Subcutaneous abdominal adipose tissue (tissue), 5 donors: ENCODE measurements at regions not wholly inside any gene's neighbourhood (a gene's known extent, or its start where the extent isn't known, plus 50 kb on each side); places are given as distances from the start of the nearest gene placed in this dataset.
A peak's percentile ranks its signal among the peaks of the same experiment; 100 is the strongest.

Source experiments
- H3K27ac ChIP-seq: one replicate; pipeline ENCODE4 v1.7.0; 2013; ENCODE audit warnings: low read depth, mild to moderate bottlenecking, inconsistent platforms, low read length, moderate library complexity
- H3K27me3 ChIP-seq, 5 donors: one replicate each; pipeline ENCODE4 v1.7.0; 2013; ENCODE audit warnings: low read length in 5 of 5, inconsistent platforms in 1 of 5; ENCODE audit not compliant: control insufficient read depth in 5 of 5, insufficient read depth in 4 of 5
- H3K36me3 ChIP-seq, 5 donors: one replicate each; pipeline ENCODE4 v1.7.0; 2013; ENCODE audit warnings: low read length in 5 of 5; ENCODE audit not compliant: control insufficient read depth in 5 of 5, insufficient read depth in 5 of 5
- H3K4me1 ChIP-seq, 5 donors: one replicate each; pipeline ENCODE4 v1.7.0; 2013; ENCODE audit warnings: low read length in 5 of 5, mild to moderate bottlenecking in 3 of 5, moderate library complexity in 1 of 5; ENCODE audit not compliant: control insufficient read depth in 5 of 5, insufficient read depth in 5 of 5
- H3K4me3 ChIP-seq, 5 donors: one replicate each; pipeline ENCODE4 v1.7.0; 2013; ENCODE audit warnings: low read length in 5 of 5, low read depth in 1 of 5
- H3K9ac ChIP-seq, 5 donors: one replicate each; pipeline ENCODE4 v1.7.0; 2013; ENCODE audit warnings: low read length in 5 of 5, mild to moderate bottlenecking in 4 of 5, moderate library complexity in 3 of 5
- H3K9me3 ChIP-seq, 5 donors: one replicate each; pipeline ENCODE4 v1.7.0; 2013; ENCODE audit warnings: low read length in 5 of 5; ENCODE audit not compliant: control insufficient read depth in 5 of 5
- donor health status: healthy.
- donor health status: healthy.
- donor health status: healthy.
- donor health status: healthy.
- donor health status: healthy.

DNA sequence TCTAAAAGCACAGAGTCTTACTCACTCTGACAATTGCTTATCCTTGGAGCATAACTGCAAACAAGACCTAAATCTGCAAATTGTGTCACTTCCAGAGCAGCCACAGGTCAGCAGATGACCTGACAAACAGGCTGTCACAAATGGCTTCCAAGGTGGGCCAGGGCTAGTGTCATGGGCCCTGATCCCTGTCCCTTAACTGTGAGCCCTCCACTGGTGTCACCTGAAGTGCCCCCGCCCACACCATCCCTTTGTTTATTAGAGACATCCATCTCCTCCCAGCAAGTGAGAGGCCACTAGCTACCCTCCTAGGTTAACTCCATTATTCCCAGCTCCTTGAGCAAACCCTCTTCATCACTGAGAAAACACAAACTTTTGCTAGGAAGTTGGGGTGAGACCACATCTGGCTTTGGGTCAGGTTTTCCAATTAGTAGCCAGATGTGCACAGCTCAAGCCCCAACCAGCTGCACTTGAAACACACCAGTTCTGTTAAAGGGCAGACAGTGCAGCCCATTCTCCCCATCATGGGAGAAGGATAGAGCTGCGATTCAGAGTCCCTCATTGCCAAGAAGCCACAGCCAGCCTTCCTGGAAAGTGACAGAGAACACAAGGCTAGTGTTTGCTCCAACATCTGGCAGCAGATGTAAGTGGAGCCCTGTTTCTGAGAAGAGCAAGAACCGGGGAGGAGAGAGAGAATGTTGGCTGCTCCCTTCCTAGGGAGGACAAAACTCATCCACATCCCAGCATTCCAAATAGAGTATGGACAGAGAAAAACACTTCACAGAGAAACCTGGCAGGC, 75.7 kb upstream of the NANOS1 start:
- Histone ChIP-seq H3K36me3 (no peaks in the 10 kb centered on the region), H3K27me3 (no peaks in the 10 kb centered on the region), H3K4me3 (no peak overlapping the region), H3K9me3 (no peaks in the 10 kb centered on the region), H3K27ac (no peak overlapping the region), H3K9ac (no peak overlapping the region), H3K4me1 (peaks cover 0 to 25% (median 22%) of the 10 kb centered on the region in 5 donors)

DNA sequence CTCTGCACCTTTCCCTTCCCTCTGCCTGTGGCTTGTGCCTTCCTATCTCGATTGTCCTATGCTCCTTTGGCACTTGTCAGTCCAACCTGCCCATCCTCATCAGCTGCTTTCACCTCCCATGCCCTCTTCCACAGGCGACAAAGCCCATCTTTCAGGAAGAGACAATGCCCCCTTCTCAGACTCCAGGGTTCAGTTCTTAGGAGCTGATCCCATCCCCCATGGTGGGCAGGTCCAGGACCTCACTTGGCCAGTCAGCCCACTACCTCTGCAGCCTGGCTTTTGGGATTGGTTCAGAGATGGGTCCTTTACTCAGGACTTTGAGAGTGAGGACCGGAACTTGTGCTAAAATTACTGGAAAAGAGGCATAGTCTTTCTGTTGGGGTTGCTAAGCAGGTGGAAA, 74.0 kb upstream of the NANOS1 start:
- Histone ChIP-seq H3K36me3 (no peaks in the 10 kb centered on the region), H3K4me1 (peaks cover 3 to 34% (median 30%) of the 10 kb centered on the region in 5 donors), H3K9me3 (no peaks in the 10 kb centered on the region), H3K4me3 (no peak overlapping the region), H3K9ac (no peak overlapping the region), H3K27me3 (no peaks in the 10 kb centered on the region), H3K27ac (no peak overlapping the region)

DNA sequence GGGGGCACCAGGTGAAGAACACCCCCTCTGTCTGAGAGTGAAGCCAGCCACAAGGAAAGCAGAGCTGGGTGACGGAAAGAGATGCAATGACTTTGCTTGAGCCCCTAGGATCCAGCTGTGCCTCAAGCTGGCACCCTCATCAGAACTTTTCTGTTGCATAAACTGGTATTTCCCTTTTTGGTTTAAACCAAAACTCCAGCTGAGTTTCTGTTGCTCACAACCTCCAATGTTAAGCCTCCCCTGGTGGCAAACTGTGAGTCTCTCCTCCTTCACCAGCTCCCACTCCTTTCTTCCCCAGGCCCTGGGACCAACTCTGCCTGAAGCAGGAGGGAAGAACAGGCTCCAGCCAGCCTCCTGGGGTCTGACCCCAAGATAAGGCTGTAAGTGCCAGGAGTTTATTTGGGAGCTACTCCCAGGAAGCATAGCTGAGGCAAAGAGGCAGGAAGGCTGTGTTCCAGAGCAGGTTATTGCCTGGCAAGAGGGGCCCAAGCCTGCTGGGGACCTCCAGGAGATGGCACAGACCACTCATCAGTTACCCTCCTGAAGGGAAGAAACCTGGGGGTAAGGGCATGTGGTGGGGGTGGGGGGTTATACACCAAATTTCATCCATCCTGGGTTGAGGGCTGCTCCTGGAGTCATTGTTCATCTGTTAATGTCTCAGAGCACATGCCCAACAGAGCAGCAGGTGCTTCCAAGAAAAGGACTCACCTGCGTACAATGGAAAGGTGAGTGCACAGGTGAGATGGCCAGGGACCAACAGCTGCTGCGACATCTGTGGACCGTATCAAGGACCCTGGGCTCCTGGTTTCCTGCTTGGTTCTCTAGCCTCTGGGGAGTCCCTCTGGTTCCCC, 73.3 kb upstream of the NANOS1 start:
- H3K27me3 ChIP-seq, result no peaks in the 10 kb centered on the region
- no peak overlapping the region for H3K9ac ChIP-seq
- H3K4me3 ChIP-seq, result no peak overlapping the region
- no peaks in the 10 kb centered on the region for H3K36me3 ChIP-seq
- H3K4me1 ChIP-seq, result peaks cover 3 to 35% (median 30%) of the 10 kb centered on the region in 5 donors
- no peaks in the 10 kb centered on the region for H3K9me3 ChIP-seq
- no peak overlapping the region for H3K27ac ChIP-seq

DNA sequence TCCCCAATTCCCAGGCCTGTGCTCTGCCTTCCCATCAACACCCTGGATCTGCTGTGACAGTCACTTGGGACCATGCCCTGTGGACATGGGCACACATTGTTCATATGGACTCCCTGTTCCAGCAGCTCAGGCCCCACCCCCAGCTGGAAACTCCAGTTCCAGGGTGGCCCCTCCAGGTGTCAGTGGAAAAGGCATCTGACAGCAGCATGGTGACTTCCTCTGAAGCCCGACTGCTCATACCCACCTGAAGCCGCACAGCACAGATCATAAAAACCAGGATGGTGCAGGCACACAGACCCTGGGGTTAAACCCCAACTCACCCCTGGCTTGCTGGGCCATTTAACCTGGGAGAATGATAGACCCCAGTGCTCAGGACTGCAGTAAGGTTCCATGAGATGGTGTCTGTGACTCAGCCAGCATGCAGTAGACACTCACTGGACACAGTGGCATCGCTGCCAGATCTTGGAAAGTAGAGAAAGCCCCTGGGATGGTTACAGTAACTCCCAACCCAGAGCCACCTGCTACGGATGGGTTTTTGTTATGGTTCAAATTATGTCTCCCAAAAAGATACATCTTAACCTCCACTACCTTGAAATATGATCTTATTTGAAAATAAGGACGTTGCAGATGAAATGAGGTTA, 72.6 kb upstream of the NANOS1 start:
- H3K27ac ChIP-seq, result no peak overlapping the region
- no peaks in the 10 kb centered on the region for H3K9me3 ChIP-seq

DNA sequence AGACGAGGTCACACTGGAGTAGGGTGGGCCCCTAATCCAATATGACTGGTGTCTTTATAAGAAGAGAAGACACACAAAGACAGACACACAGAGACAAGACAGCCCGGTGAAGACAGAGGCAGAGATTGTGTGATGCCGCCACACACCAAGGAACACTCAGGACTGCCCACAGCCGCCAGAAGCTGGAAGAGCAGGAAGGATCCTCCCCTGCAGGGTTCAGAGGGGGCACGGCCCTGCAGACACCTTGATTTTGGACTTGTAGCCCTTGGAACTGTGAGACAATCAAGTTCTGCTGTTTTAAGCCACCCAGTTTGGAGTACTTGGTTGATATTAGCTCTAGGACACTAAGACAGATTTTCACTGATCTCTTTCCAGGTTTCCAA, 72.1 kb upstream of the NANOS1 start:
- no peak overlapping the region for H3K27ac ChIP-seq
- no peak overlapping the region for H3K9ac ChIP-seq
- H3K4me3 ChIP-seq, result no peak overlapping the region
- H3K4me1 ChIP-seq, result peaks cover 3 to 35% (median 30%) of the 10 kb centered on the region in 5 donors
- no peaks in the 10 kb centered on the region for H3K27me3 ChIP-seq
- no peaks in the 10 kb centered on the region for H3K9me3 ChIP-seq
- no peaks in the 10 kb centered on the region for H3K36me3 ChIP-seq

More for the DNA sequence above, 72.6 kb upstream of the NANOS1 start:
- Histone ChIP-seq H3K4me3 (no peak overlapping the region), H3K4me1 (peaks cover 3 to 35% (median 30%) of the 10 kb centered on the region in 5 donors), H3K27me3 (no peaks in the 10 kb centered on the region), H3K36me3 (no peaks in the 10 kb centered on the region), H3K9ac (no peak overlapping the region)

DNA sequence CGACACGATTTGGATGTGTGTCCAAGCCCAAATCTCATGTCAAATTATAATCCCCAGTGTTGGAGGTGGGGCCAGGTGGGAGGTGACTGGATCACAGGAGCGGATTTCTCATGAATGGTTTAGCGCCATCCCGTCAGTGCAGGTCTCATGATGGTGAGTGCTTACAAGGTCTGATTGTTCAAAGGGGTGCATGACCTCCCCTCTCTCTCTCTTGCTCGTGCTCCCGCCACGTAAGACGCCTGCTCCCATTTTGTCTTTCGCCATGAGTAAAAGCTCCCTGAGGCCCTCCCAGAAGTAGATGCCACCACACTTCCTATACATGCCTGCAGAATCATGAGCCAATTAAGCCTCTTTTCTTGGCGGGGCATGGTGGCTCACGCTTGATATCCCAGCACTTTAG, 71.5 kb upstream of the NANOS1 start:
- Histone ChIP-seq H3K4me3 (no peak overlapping the region), H3K27me3 (no peaks in the 10 kb centered on the region), H3K9me3 (no peaks in the 10 kb centered on the region), H3K4me1 (peaks cover 3 to 35% (median 30%) of the 10 kb centered on the region in 5 donors), H3K27ac (no peak overlapping the region), H3K36me3 (no peaks in the 10 kb centered on the region), H3K9ac (no peak overlapping the region)

DNA sequence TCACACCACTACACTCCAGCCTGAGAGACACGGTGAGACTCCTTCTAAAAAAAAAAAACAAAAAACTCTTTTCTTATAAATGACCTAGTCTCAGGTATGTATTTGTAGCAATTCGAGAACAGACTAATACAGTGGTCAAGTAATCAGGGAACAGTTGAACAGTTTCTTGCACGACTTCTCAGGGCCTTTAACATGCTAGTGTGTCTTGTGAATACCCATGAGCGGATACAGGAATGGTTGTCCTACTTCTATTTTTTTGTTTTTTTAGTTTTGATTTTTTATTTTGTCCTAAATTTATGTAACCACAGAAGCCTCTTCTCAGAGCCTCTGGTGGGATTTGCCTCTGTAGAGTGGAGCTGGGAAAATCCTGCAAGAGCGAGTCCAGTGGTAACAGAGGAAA, 71.0 kb upstream of the NANOS1 start:
- H3K27ac ChIP-seq, result peak overlapping the region; percentile 67
- no peak overlapping the region for H3K9ac ChIP-seq
- peaks cover 3 to 35% (median 30%) of the 10 kb centered on the region in 5 donors for H3K4me1 ChIP-seq

DNA sequence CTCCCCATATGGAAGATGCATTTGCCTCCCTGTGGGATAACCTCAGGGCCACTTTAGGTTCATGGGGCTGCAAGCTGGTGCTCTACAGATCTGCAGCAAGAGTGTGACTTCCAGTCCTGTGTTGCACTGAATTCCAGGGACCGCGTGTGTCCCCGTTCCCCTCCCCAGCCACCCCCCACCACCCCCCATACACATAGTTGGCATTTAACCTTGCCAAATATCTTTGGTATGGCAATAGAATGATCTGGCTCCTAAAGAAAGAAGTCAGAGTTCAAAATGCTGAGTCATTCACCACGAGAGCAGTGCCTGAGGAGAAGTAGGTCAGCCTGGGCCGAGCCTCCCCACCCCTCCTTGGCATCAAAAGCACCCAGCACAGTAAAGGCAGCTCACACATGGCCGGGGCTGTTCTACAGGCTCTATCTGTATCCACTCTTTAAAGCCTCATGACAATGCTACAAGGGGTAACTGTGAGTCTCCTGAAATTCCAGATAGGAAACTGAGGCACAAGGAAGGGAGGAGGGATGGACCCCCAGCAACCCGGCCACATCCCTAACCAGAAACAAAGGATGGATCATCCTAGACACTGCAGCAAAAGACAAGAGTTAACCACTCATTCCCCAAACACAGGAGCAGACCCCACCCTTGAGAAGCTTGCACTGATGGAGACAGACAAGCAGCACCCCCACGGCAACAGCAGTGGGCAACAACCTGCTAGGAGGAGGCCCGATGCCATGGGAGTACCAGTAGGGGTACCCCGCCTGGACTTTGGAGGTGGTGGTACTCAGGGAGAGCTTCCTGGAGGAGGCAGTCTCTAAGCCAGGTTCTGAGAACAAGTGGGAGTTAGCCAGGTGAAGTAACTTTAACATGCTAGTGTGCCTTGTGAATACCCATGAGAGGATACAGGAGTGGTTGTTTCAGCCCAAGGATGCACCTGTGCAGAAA, 70.3 kb upstream of the NANOS1 start:
- peak overlapping the region; percentile 83 for H3K27ac ChIP-seq
- H3K4me3 ChIP-seq, result no peak overlapping the region
- no peaks in the 10 kb centered on the region for H3K36me3 ChIP-seq
- H3K27me3 ChIP-seq, result no peaks in the 10 kb centered on the region
- H3K9me3 ChIP-seq, result peaks cover 0 to 2% (median 0%) of the 10 kb centered on the region in 5 donors
- H3K4me1 ChIP-seq, result peaks cover 3 to 31% (median 25%) of the 10 kb centered on the region in 5 donors
- H3K9ac ChIP-seq, result peak overlapping the region in 1 of 5 donors; percentile 13

More for the DNA sequence above, 71.0 kb upstream of the NANOS1 start:
- no peak overlapping the region for H3K4me3 ChIP-seq
- no peaks in the 10 kb centered on the region for H3K9me3 ChIP-seq
- no peaks in the 10 kb centered on the region for H3K27me3 ChIP-seq
- no peaks in the 10 kb centered on the region for H3K36me3 ChIP-seq
